ENCODE measurements at regions not wholly inside any gene's neighbourhood (a gene's known extent, or its start where the extent isn't known, plus 50 kb on each side); places are given as distances from the start of the nearest gene placed in this dataset.

GRCh38 chr10:71143170-71143569, 69.2 kb upstream of the UNC5B start:
- H3K27ac ChIP-seq, result no peak overlapping the region
- no peaks in the 10 kb centered on the region for H3K36me3 ChIP-seq
- no peak for TF ChIP-seq POLR2A (IDR thresholded peaks at IDR 0.05)
- TF ChIP-seq CTCF (IDR thresholded peaks at IDR 0.05), result no peak
- 40% methylated on average over 1 of the region's 5 CpGs; no CpG with 5 or more reads in 1 of the 2 donors for WGBS, 2 donors
- DNase-seq, result no peak
- no peaks in the 10 kb centered on the region for H3K4me1 ChIP-seq
- H3K4me3 ChIP-seq, result no peak overlapping the region
- H3K27me3 ChIP-seq, result peaks cover 0 to 31% (median 0%) of the 10 kb centered on the region in 4 donors
- intact Hi-C loops (cut with DNase I), result no loop called here
- H3K9me3 ChIP-seq, result no peaks in the 10 kb centered on the region

- Histone ChIP-seq H3K27me3 (peaks cover 0 to 27% (median 0%) of the 10 kb centered on the region in 4 donors), H3K36me3 (no peaks in the 10 kb centered on the region), H3K4me1 (no peaks in the 10 kb centered on the region), H3K4me3 (no peak overlapping the region), H3K9me3 (no peaks in the 10 kb centered on the region), H3K27ac (no peak overlapping the region)
- WGBS, 2 donors, result 96% methylated on average over 4 of the region's 4 CpGs; no CpG with 5 or more reads in 1 of the 2 donors
- TF ChIP-seq CTCF (IDR thresholded peaks at IDR 0.05) (no peak), POLR2A (IDR thresholded peaks at IDR 0.05) (no peak)
- intact Hi-C loops (cut with DNase I), result no loop called here
- DNase-seq, result no peak
Measured at GRCh38 chr10:71143610-71144009, 68.8 kb upstream of the UNC5B start.

GRCh38 chr10:71144824-71145223, 67.5 kb upstream of the UNC5B start:
- no peak for DNase-seq
- H3K4me1 ChIP-seq, result no peaks in the 10 kb centered on the region
- TF ChIP-seq POLR2A (IDR thresholded peaks at IDR 0.05) (no peak), CTCF (IDR thresholded peaks at IDR 0.05) (no peak)
- H3K27me3 ChIP-seq, result peaks cover 0 to 20% (median 0%) of the 10 kb centered on the region in 4 donors
- no peaks in the 10 kb centered on the region for H3K9me3 ChIP-seq
- H3K4me3 ChIP-seq, result no peak overlapping the region
- WGBS, 2 donors, result 86 to 100% methylated on average over 1 to 2 of the region's 4 CpGs
- intact Hi-C loops (cut with DNase I), result no loop called here
- no peaks in the 10 kb centered on the region for H3K36me3 ChIP-seq
- H3K27ac ChIP-seq, result no peak overlapping the region

- no peak overlapping the region for H3K4me3 ChIP-seq
- H3K36me3 ChIP-seq, result no peaks in the 10 kb centered on the region
- no peaks in the 10 kb centered on the region for H3K4me1 ChIP-seq
- TF ChIP-seq POLR2A (IDR thresholded peaks at IDR 0.05) (no peak), CTCF (IDR thresholded peaks at IDR 0.05) (no peak)
- WGBS, 2 donors, result 77 to 82% methylated on average over 1 to 3 of the region's 3 CpGs
- no peaks in the 10 kb centered on the region for H3K9me3 ChIP-seq
- peaks cover 0 to 16% (median 0%) of the 10 kb centered on the region in 4 donors for H3K27me3 ChIP-seq
- no peak overlapping the region for H3K27ac ChIP-seq
- intact Hi-C loops (cut with DNase I), result no loop called here
- DNase-seq, result no peak
Measured at GRCh38 chr10:71145352-71145945, 66.9 kb upstream of the UNC5B start.

- TF ChIP-seq POLR2A (IDR thresholded peaks at IDR 0.05) (no peak), CTCF (IDR thresholded peaks at IDR 0.05) (no peak)
- Histone ChIP-seq H3K36me3 (no peaks in the 10 kb centered on the region), H3K4me3 (no peak overlapping the region), H3K27me3 (no peaks in the 10 kb centered on the region), H3K9me3 (no peaks in the 10 kb centered on the region), H3K27ac (no peak overlapping the region), H3K4me1 (no peaks in the 10 kb centered on the region)
- DNase-seq, result no peak
- intact Hi-C loops (cut with DNase I), result no loop called here
- WGBS, 2 donors, result 81 to 90% methylated on average over 2 of the region's 2 CpGs
Measured at GRCh38 chr10:71150796-71151195, 61.6 kb upstream of the UNC5B start.
